NCI-H748 (cell line): ENCODE measurements at regions not wholly inside any gene's neighbourhood (a gene's known extent, or its start where the extent isn't known, plus 50 kb on each side); places are given as distances from the start of the nearest gene placed in this dataset.
A peak's percentile ranks its signal among the peaks of the same experiment; 100 is the strongest.
"Not testable (repeated sequence)": the region's sequence is repeated elsewhere in the genome, so short reads cannot be mapped to it uniquely, and the experiment has no call there.

Source experiments
- DNase-seq: peaks from one replicate; lab custom pipeline; 2025; ENCODE audit not compliant: unreplicated experiment; lab: John Stamatoyannopoulos, UW

GRCh38 chr2:118576109-118576855 is 271.2 kb downstream of the EN1 start:
- no peak for DNase-seq

GRCh38 chr2:118572380-118572779 is 275.1 kb downstream of the EN1 start:
- DNase-seq, result not testable (repeated sequence)

GRCh38 chr2:118569876-118570535 is 277.4 kb downstream of the EN1 start:
- no peak for DNase-seq

GRCh38 chr2:118568700-118569099 is 278.7 kb downstream of the EN1 start:
- no peak for DNase-seq

GRCh38 chr2:118565786-118566540 is 281.5 kb downstream of the EN1 start:
- no peak for DNase-seq

- no peak for DNase-seq
These were observed 282.1 kb downstream of the EN1 start for GRCh38 chr2:118565301-118565700.

GRCh38 chr2:118562144-118562543 is 285.3 kb downstream of the EN1 start:
- no peak for DNase-seq

GRCh38 chr2:118558846-118559245 is 288.6 kb downstream of the EN1 start:
- DNase-seq, result no peak

GRCh38 chr2:118557791-118558190 is 289.7 kb downstream of the EN1 start:
- DNase-seq, result no peak

- DNase-seq, result no peak
These were observed 290.4 kb downstream of the EN1 start for GRCh38 chr2:118557016-118557415.

- no peak for DNase-seq
These were observed 292.8 kb downstream of the EN1 start for GRCh38 chr2:118554616-118555015.

GRCh38 chr2:118549503-118549902 is 297.9 kb downstream of the EN1 start:
- no peak for DNase-seq

GRCh38 chr2:118548880-118549488 is 298.5 kb downstream of the EN1 start:
- no peak for DNase-seq

GRCh38 chr2:118539290-118539689 is 308.2 kb downstream of the EN1 start:
- peak; percentile 17 for DNase-seq

- no peak for DNase-seq
These were observed 311.1 kb downstream of the EN1 start for GRCh38 chr2:118536306-118536705.

- no peak for DNase-seq
These were observed 311.6 kb downstream of the EN1 start for GRCh38 chr2:118535818-118536212.

GRCh38 chr2:118535171-118535817 is 312.2 kb downstream of the EN1 start:
- no peak for DNase-seq

GRCh38 chr2:118530976-118531375 is 316.5 kb downstream of the EN1 start:
- no peak for DNase-seq

GRCh38 chr2:118529908-118530599 is 317.4 kb downstream of the EN1 start:
- DNase-seq, result peak; percentile 37

- DNase-seq, result no peak
These were observed 319.9 kb downstream of the EN1 start for GRCh38 chr2:118527571-118527970.
